ENCODE measurements at regions not wholly inside any gene's neighbourhood (a gene's known extent, or its start where the extent isn't known, plus 50 kb on each side); places are given as distances from the start of the nearest gene placed in this dataset.

- no peaks in the 10 kb centered on the region for H3K4me1 ChIP-seq
- no peak overlapping the region for H3K27ac ChIP-seq
- peaks cover 0 to 8% (median 0%) of the 10 kb centered on the region in 4 donors for H3K27me3 ChIP-seq
- no peak overlapping the region for H3K4me3 ChIP-seq
- intact Hi-C loops (cut with DNase I), result no loop called here
- no peaks in the 10 kb centered on the region for H3K9me3 ChIP-seq
- WGBS, 2 donors, result 69 to 90% methylated on average over 2 of the region's 2 CpGs
- TF ChIP-seq, protein P1, sequence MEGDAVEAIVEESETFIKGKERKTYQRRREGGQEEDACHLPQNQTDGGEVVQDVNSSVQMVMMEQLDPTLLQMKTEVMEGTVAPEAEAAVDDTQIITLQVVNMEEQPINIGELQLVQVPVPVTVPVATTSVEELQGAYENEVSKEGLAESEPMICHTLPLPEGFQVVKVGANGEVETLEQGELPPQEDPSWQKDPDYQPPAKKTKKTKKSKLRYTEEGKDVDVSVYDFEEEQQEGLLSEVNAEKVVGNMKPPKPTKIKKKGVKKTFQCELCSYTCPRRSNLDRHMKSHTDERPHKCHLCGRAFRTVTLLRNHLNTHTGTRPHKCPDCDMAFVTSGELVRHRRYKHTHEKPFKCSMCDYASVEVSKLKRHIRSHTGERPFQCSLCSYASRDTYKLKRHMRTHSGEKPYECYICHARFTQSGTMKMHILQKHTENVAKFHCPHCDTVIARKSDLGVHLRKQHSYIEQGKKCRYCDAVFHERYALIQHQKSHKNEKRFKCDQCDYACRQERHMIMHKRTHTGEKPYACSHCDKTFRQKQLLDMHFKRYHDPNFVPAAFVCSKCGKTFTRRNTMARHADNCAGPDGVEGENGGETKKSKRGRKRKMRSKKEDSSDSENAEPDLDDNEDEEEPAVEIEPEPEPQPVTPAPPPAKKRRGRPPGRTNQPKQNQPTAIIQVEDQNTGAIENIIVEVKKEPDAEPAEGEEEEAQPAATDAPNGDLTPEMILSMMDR (IDR thresholded peaks at IDR 0.05), result no peak
- ATAC-seq, result no peak
- no peaks in the 10 kb centered on the region for H3K36me3 ChIP-seq
- no peak for FAIRE-seq
- no peak for DNase-seq
Observed at GRCh38 chrX:110466790-110467189, 108.1 kb downstream of the RTL9 start.

DNA sequence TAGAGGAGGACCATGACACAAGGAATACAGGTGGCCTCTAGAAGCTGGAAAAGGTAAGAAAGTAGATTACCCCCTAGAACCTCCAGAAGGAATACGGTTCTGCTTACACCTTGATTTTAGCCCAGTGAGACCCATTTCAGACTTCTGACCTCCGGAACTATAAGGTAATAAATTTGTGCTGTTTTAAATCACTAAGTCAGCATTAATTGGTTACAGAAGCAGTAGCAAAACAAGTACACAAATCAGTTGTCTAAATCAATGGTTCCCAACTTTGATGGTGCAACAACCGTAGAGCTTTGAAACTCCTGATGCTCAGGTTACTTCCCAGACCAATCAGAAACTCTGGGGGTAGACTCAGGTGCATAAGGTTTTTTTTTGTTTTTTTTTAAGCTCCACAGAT is 113.6 kb downstream of the RTL9 start:
- H3K27me3 ChIP-seq, result peaks cover 0 to 13% (median 0%) of the 10 kb centered on the region in 4 donors
- no peak overlapping the region for H3K4me3 ChIP-seq
- TF ChIP-seq, protein P1 (IDR thresholded peaks at IDR 0.05), result no peak
- H3K9me3 ChIP-seq, result no peaks in the 10 kb centered on the region
- 86 to 94% methylated on average over 3 of the region's 3 CpGs for WGBS, 2 donors
- H3K4me1 ChIP-seq, result no peaks in the 10 kb centered on the region
- ATAC-seq, result no peak
- H3K27ac ChIP-seq, result no peak overlapping the region
- intact Hi-C loops (cut with DNase I), result no loop called here
- DNase-seq, result no peak
- no peaks in the 10 kb centered on the region for H3K36me3 ChIP-seq
- no peak for FAIRE-seq

- peak in 1 of 6 donors; percentile 32 for DNase-seq
- ATAC-seq, result no peak
- TF ChIP-seq, protein P1 (IDR thresholded peaks at IDR 0.05), result no peak
- peaks cover 0 to 5% (median 0%) of the 10 kb centered on the region in 4 donors for H3K27me3 ChIP-seq
- intact Hi-C loops (cut with DNase I), result no loop called here
- no peaks in the 10 kb centered on the region for H3K36me3 ChIP-seq
- no peak for FAIRE-seq
- no peaks in the 10 kb centered on the region for H3K4me1 ChIP-seq
- H3K27ac ChIP-seq, result no peak overlapping the region
- WGBS, 2 donors, result 88 to 90% methylated on average over 5 of the region's 5 CpGs
- no peak overlapping the region for H3K4me3 ChIP-seq
- H3K9me3 ChIP-seq, result no peaks in the 10 kb centered on the region
Observed at GRCh38 chrX:110477593-110478228, 119.1 kb downstream of the RTL9 start.

- Histone ChIP-seq H3K9me3 (no peaks in the 10 kb centered on the region), H3K27me3 (peaks cover 0 to 11% (median 1%) of the 10 kb centered on the region in 4 donors), H3K27ac (no peak overlapping the region), H3K4me3 (no peak overlapping the region), H3K4me1 (no peaks in the 10 kb centered on the region), H3K36me3 (no peaks in the 10 kb centered on the region)
- DNase-seq (peak in 1 of 6 donors; percentile 13), FAIRE-seq (no peak), ATAC-seq (no peak)
- TF ChIP-seq, protein P1 (IDR thresholded peaks at IDR 0.05), result no peak
- WGBS, 2 donors, result 70 to 71% methylated on average over 8 of the region's 8 CpGs
- intact Hi-C loops (cut with DNase I), result no loop called here
Observed at GRCh38 chrX:110491846-110492620, 133.4 kb downstream of the RTL9 start.

GRCh38 chrX:110504947-110505346 is 146.3 kb downstream of the RTL9 start:
- DNase-seq (no peak), ATAC-seq (no peak), FAIRE-seq (no peak)
- intact Hi-C loops (cut with DNase I), result no loop called here
- Histone ChIP-seq H3K4me3 (no peak overlapping the region), H3K27me3 (peaks cover 0 to 6% (median 0%) of the 10 kb centered on the region in 4 donors), H3K36me3 (no peaks in the 10 kb centered on the region), H3K27ac (no peak overlapping the region), H3K4me1 (no peaks in the 10 kb centered on the region), H3K9me3 (no peaks in the 10 kb centered on the region)
- WGBS, 2 donors, result 70 to 84% methylated on average over 6 of the region's 6 CpGs
- TF ChIP-seq, protein P1 (IDR thresholded peaks at IDR 0.05), result no peak

Data from pancreas (tissue), 10 donors.